H1 (cell line): ENCODE measurements at regions not wholly inside any gene's neighbourhood (a gene's known extent, or its start where the extent isn't known, plus 50 kb on each side); places are given as distances from the start of the nearest gene placed in this dataset.

Experiments
- CTCF ChIA-PET: fragments of 300-600 bp; sonication (Branson Sonifier 250); formaldehyde crosslinking; loops from one replicate; lab custom pipeline; 2021; ENCODE audit not compliant: partially characterized antibody; lab: Charles Lee
- POLR2A ChIA-PET: fragments of 300-600 bp; sonication (Branson Sonifier 250); formaldehyde crosslinking; loops from one replicate; lab custom pipeline; 2021; ENCODE audit warnings: inconsistent platforms; ENCODE audit not compliant: partially characterized antibody; lab: Charles Lee
- DNase-seq, 2 experiments: peaks; one replicate each; pipeline versions ENCODE4 v3.0.0 to v3.0.0-alpha.2; 2010 to 2022; ENCODE audit warnings: low spot score in 2 of 2, low read depth in 1 of 2, mixed read lengths in 1 of 2
- FAIRE-seq: peaks from 2 replicates; lab custom pipeline; 2011; peaks lifted over from hg19 to GRCh38; lab: Jason Lieb, UNC
- H2AFZ ChIP-seq: 2 replicates; pipeline ENCODE4 v1.8.1; 2012; ENCODE audit warnings: low read length, inconsistent platforms
- H2AK5ac ChIP-seq: 2 replicates; pipeline ENCODE4 v1.6.1; 2013; ENCODE audit warnings: low read depth, low read length
- H2BK120ac ChIP-seq: replicated peaks from 2 replicates; pipeline ENCODE3; 2013; ENCODE audit warnings: low read depth, low read length, inconsistent platforms
- H2BK12ac ChIP-seq: 2 replicates; pipeline ENCODE4 v1.6.1; 2013; ENCODE audit warnings: low read depth, low read length
- H2BK15ac ChIP-seq: 2 replicates; pipeline ENCODE4 v1.6.1; 2013; ENCODE audit warnings: low read length
- H2BK20ac ChIP-seq: 2 replicates; pipeline ENCODE4 v1.6.1; 2013; ENCODE audit warnings: low read length
- H2BK5ac ChIP-seq: 2 replicates; pipeline ENCODE4 v1.6.1; 2013; ENCODE audit warnings: low read depth, low read length
- H3K14ac ChIP-seq: 2 replicates; pipeline ENCODE4 v1.6.1; 2013; ENCODE audit warnings: inconsistent platforms; ENCODE audit not compliant: insufficient read length
- H3K18ac ChIP-seq: 2 replicates; pipeline ENCODE4 v1.6.1; 2013; ENCODE audit warnings: low read length; ENCODE audit errors: extremely low read depth
- H3K23ac ChIP-seq: 2 replicates; pipeline ENCODE4 v1.6.1; 2013; ENCODE audit warnings: inconsistent platforms; ENCODE audit not compliant: insufficient read length
- H3K23me2 ChIP-seq: 2 replicates; pipeline ENCODE4 v1.6.1; 2013; ENCODE audit warnings: low read depth, low read length
- H3K27ac ChIP-seq: 2 replicates; pipeline ENCODE4 v1.6.1; 2011; ENCODE audit warnings: low read depth, low read length, inconsistent platforms
- H3K27me3 ChIP-seq, 4 experiments: replicated peaks in 1 of 4; 1 replicate in 1 of 4; 2 replicates in 3 of 4; pipeline versions ENCODE4 v1.6.1 to v1.8.1; 2011 to 2013; ENCODE audit warnings: low read length in 3 of 4, mild to moderate bottlenecking in 3 of 4, inconsistent platforms in 2 of 4, mixed read lengths in 2 of 4, moderate library complexity in 1 of 4; ENCODE audit not compliant: control insufficient read depth in 3 of 4, insufficient read depth in 3 of 4; ENCODE audit errors: extremely low read depth in 1 of 4
- H3K36me3 ChIP-seq, 4 experiments: 2 replicates each; pipeline versions ENCODE4 v1.6.1 to v1.8.1; 2011 to 2013; ENCODE audit warnings: mild to moderate bottlenecking in 4 of 4, low read length in 3 of 4, moderate library complexity in 2 of 4, control low read depth in 1 of 4, inconsistent platforms in 1 of 4; ENCODE audit not compliant: insufficient read depth in 4 of 4, control insufficient read depth in 2 of 4
- H3K4ac ChIP-seq: replicated peaks from 2 replicates; pipeline ENCODE3; 2013; ENCODE audit warnings: low read length, low read depth, mixed read lengths, inconsistent platforms; ENCODE audit not compliant: insufficient read length
- H3K4me1 ChIP-seq, 4 experiments: replicated peaks in 1 of 4; 1 replicate in 1 of 4; 2 replicates in 3 of 4; pipeline versions ENCODE4 v1.6.1 to v1.8.1; 2011 to 2013; ENCODE audit warnings: low read length in 3 of 4, inconsistent platforms in 2 of 4, mixed read lengths in 1 of 4; ENCODE audit not compliant: insufficient read depth in 4 of 4, control insufficient read depth in 3 of 4
- H3K4me2 ChIP-seq, 2 experiments: 2 replicates each; pipeline versions ENCODE4 v1.6.1 to v1.8.1; 2011 to 2013; ENCODE audit warnings: low read depth in 2 of 2, low read length in 2 of 2, control low read depth in 1 of 2, inconsistent platforms in 1 of 2, mild to moderate bottlenecking in 1 of 2; ENCODE audit not compliant: insufficient read depth in 1 of 2
- H3K4me3 ChIP-seq, 4 experiments: fragments of 200-600, 300-600 bp in 1 of 4; sonication (generic), shearing (Covaris generic), sonication (Bioruptor Twin) in 1 of 4; 2 replicates each; pipeline versions ENCODE4 v1.5.1 to v1.8.1; 2011 to 2016; ENCODE audit warnings: low read length in 4 of 4, low read depth in 3 of 4, control low read depth in 2 of 4, inconsistent platforms in 2 of 4, mild to moderate bottlenecking in 2 of 4, mixed read lengths in 1 of 4, moderate library complexity in 1 of 4; ENCODE audit not compliant: insufficient read depth in 2 of 4; ENCODE audit errors: extremely low read depth in 1 of 4
- H3K56ac ChIP-seq: replicated peaks from 2 replicates; pipeline ENCODE3; 2013; ENCODE audit warnings: low read depth, mild to moderate bottlenecking, mixed read lengths, low read length, inconsistent platforms; ENCODE audit not compliant: insufficient read length
- H3K79me1 ChIP-seq: 2 replicates; pipeline ENCODE4 v1.6.1; 2013; ENCODE audit warnings: low read depth, low read length, control low read depth
- H3K79me2 ChIP-seq, 2 experiments: 2 replicates each; pipeline versions ENCODE4 v1.6.1 to v1.8.1; 2012 to 2013; ENCODE audit warnings: low read length in 2 of 2, mild to moderate bottlenecking in 2 of 2, inconsistent platforms in 1 of 2; ENCODE audit not compliant: insufficient read depth in 2 of 2, control insufficient read depth in 1 of 2
- H3K9ac ChIP-seq, 4 experiments: replicated peaks in 1 of 4; 1 replicate in 1 of 4; 2 replicates in 3 of 4; pipeline versions ENCODE4 v1.6.1 to v1.8.1; 2011 to 2013; ENCODE audit warnings: low read depth in 3 of 4, low read length in 3 of 4, control low read depth in 2 of 4, mild to moderate bottlenecking in 2 of 4, moderate library complexity in 2 of 4, inconsistent platforms in 1 of 4; ENCODE audit errors: extremely low read depth in 1 of 4
- H3K9me3 ChIP-seq, 2 experiments: 2 replicates each; pipeline versions ENCODE4 v1.6.1 to v1.8.1; 2012 to 2013; ENCODE audit warnings: mild to moderate bottlenecking in 2 of 2, moderate library complexity in 2 of 2, control low read depth in 1 of 2, inconsistent platforms in 1 of 2, low read depth in 1 of 2, low read length in 1 of 2, mixed read lengths in 1 of 2; ENCODE audit not compliant: insufficient read depth in 2 of 2
- H4K20me1 ChIP-seq, 2 experiments: replicated peaks in 1 of 2; 2 replicates each; pipeline versions ENCODE3 to v1.8.1; 2011 to 2013; ENCODE audit warnings: inconsistent platforms in 2 of 2, low read length in 2 of 2, mild to moderate bottlenecking in 1 of 2; ENCODE audit not compliant: insufficient read depth in 2 of 2, control insufficient read depth in 1 of 2
- H4K5ac ChIP-seq: 2 replicates; pipeline ENCODE4 v1.6.1; 2013; ENCODE audit warnings: low read length, low read depth, mixed read lengths, inconsistent platforms; ENCODE audit not compliant: insufficient read length
- H4K8ac ChIP-seq: 2 replicates; pipeline ENCODE4 v1.8.0; 2013; ENCODE audit warnings: mild to moderate bottlenecking, moderate library complexity, low read length, inconsistent platforms; ENCODE audit not compliant: insufficient read depth; ENCODE audit errors: extremely low read depth
- H4K91ac ChIP-seq: replicated peaks from 2 replicates; pipeline ENCODE3; 2013; ENCODE audit warnings: low read length, mixed read lengths, inconsistent platforms; ENCODE audit not compliant: insufficient read length
- CBX5 ChIP-seq: fragments of 300-800, 300-1000 bp; sonication (generic); IDR thresholded peaks from 2 replicates; pipeline ENCODE4 v1.7.1; 2016; ENCODE audit warnings: antibody characterized with exemption, low read length, low read depth
- KDM1A ChIP-seq: fragments of 200-600, 300-600 bp; sonication (generic); IDR thresholded peaks from 2 replicates; pipeline ENCODE4 v1.7.1; 2016; ENCODE audit warnings: mild to moderate bottlenecking, low read length, borderline replicate concordance
- NANOG ChIP-seq: IDR thresholded peaks from 2 replicates; pipeline ENCODE4 v1.6.1; 2011; ENCODE audit warnings: low read length, low read depth, mild to moderate bottlenecking, inconsistent platforms; ENCODE audit not compliant: insufficient read depth, poor library complexity, severe bottlenecking
- NRF1 ChIP-seq: IDR thresholded peaks from 2 replicates; pipeline ENCODE4 v1.6.1; 2011; ENCODE audit warnings: mild to moderate bottlenecking, low read depth, low read length, improper control_type of control experiment
- RFX5 ChIP-seq: IDR thresholded peaks from 2 replicates; pipeline ENCODE4 v1.6.1; 2011; ENCODE audit warnings: low read depth, low read length, improper control_type of control experiment, borderline replicate concordance
- SIN3A ChIP-seq, 2 experiments: IDR thresholded peaks in 1 of 2; conservative IDR thresholded peaks in 1 of 2; 2 replicates each; pipeline ENCODE4 v1.6.1; 2011 to 2012; ENCODE audit warnings: low read length in 2 of 2, improper control_type of control experiment in 1 of 2, low read depth in 1 of 2, mild to moderate bottlenecking in 1 of 2
- SP4 ChIP-seq: IDR thresholded peaks from 2 replicates; pipeline ENCODE4 v1.6.1; 2012; ENCODE audit warnings: low read length, inconsistent platforms
- SRF ChIP-seq: IDR thresholded peaks from 2 replicates; pipeline ENCODE4 v1.6.1; 2011; ENCODE audit warnings: mild to moderate bottlenecking, low read depth, low read length, moderate library complexity
- TBP ChIP-seq: IDR thresholded peaks from 2 replicates; pipeline ENCODE4 v1.6.1; 2011; ENCODE audit warnings: low read depth, low read length, improper control_type of control experiment
- TCF12 ChIP-seq: IDR thresholded peaks from 2 replicates; pipeline ENCODE4 v1.6.1; 2011; ENCODE audit warnings: low read depth, mild to moderate bottlenecking, low read length
- WGBS, 2 experiments: shearing (Covaris generic) in 1 of 2; methylation state at CpG; one replicate each; pipeline versions ENCODE4 v1.1.6 to v1.1.7; 2013 to 2015; ENCODE audit warnings: low lambda C conversion rate in 2 of 2, mixed read lengths in 2 of 2, inconsistent platforms in 1 of 2, low coverage in 1 of 2, missing lambda C conversion rate in 1 of 2; ENCODE audit not compliant: insufficient replicate concordance in 2 of 2, insufficient coverage in 1 of 2, insufficient read length in 1 of 2; ENCODE audit errors: extremely low coverage in 1 of 2, missing lambda C conversion rate in 1 of 2; 5-methylcytosine and 5-hydroxymethylcytosine counted together
- TF ChIP-seq, protein P1 (sequence below), 3 experiments: IDR thresholded peaks; 1 replicate in 2 of 3; 2 replicates in 1 of 3; pipeline versions ENCODE4 v1.5.1 to v1.6.1; 2011; ENCODE audit warnings: low read length in 3 of 3, mild to moderate bottlenecking in 3 of 3, inconsistent platforms in 2 of 3, low read depth in 1 of 3, moderate library complexity in 1 of 3; ENCODE audit not compliant: insufficient read depth in 1 of 3; ENCODE audit errors: control extremely low read depth in 1 of 3
- TF ChIP-seq, protein P2 (sequence below): IDR thresholded peaks from 2 replicates; pipeline ENCODE4 v1.6.1; 2011; ENCODE audit warnings: low read depth, mild to moderate bottlenecking, low read length; ENCODE audit not compliant: insufficient read depth

DNA sequence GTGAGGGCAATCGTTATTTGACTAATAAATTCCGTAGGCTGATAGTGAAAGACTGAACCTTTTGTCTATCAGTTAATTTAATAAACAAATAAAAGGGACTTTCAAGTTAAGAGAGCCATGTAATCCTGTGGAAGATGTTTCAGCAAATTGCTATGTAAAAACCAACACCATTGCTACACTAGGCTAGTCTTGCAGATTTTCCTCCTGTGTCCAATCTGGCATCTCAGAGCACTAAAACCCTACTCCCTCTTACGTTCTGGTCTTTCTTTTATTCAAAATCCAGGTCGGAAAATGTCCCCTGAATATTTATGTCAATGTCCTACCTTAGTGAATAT, 478.8 kb upstream of the TNC start:
- H2BK5ac ChIP-seq: no peak overlapping the region
- no peak overlapping the region for H2BK12ac ChIP-seq
- H3K27me3 ChIP-seq: no peaks in the 10 kb centered on the region
- no peak overlapping the region for H3K4me2 ChIP-seq
- no peak overlapping the region for H4K91ac ChIP-seq
- peaks cover 1% of the 10 kb centered on the region; the same call in 1 of the 2 replicates for H3K23me2 ChIP-seq
- H3K56ac ChIP-seq: no peak overlapping the region
- no peak overlapping the region for H3K4ac ChIP-seq
- no peaks in the 10 kb centered on the region for H3K79me2 ChIP-seq
- H3K4me3 ChIP-seq: no peak overlapping the region
- no peaks in the 10 kb centered on the region for H4K20me1 ChIP-seq
- H2BK20ac ChIP-seq: no peak overlapping the region
- peaks cover under 1 to 7% (median 4%) of the 10 kb centered on the region in 4 experiments; a peak in 3 of 7 replicates for H3K4me1 ChIP-seq
- H2BK120ac ChIP-seq: no peak overlapping the region
- ChIA-PET POLR2A (no interaction called here), CTCF (interaction anchor here (0.6 to 5.3 kb wide), 4 partner anchors 286 to 1068 kb away, joined by 3 to 33 read pairs (median 4); no protein-coding TSS in a partner anchor)
- no peak overlapping the region for H2BK15ac ChIP-seq
- no peaks in the 10 kb centered on the region for H3K79me1 ChIP-seq
- no peak overlapping the region for H3K9ac ChIP-seq
- DNase-seq: no peak
- no peak overlapping the region for H4K5ac ChIP-seq
- WGBS, 2 experiments: 82% methylated on average over 4 of the region's 4 CpGs; no CpG with 5 or more reads in 1 of the 2 experiments
- no peak for FAIRE-seq
- H2AK5ac ChIP-seq: no peak overlapping the region
- H3K18ac ChIP-seq: no peak overlapping the region
- H4K8ac ChIP-seq: no peak overlapping the region
- H3K9me3 ChIP-seq: no peaks in the 10 kb centered on the region
- H3K27ac ChIP-seq: no peak overlapping the region
- no peak overlapping the region for H3K14ac ChIP-seq
- no peaks in the 10 kb centered on the region for H3K36me3 ChIP-seq
- H2AFZ ChIP-seq: no peak overlapping the region
- no peak overlapping the region for H3K23ac ChIP-seq
- no peak for TF ChIP-seq NANOG
- TF ChIP-seq, protein P1, sequence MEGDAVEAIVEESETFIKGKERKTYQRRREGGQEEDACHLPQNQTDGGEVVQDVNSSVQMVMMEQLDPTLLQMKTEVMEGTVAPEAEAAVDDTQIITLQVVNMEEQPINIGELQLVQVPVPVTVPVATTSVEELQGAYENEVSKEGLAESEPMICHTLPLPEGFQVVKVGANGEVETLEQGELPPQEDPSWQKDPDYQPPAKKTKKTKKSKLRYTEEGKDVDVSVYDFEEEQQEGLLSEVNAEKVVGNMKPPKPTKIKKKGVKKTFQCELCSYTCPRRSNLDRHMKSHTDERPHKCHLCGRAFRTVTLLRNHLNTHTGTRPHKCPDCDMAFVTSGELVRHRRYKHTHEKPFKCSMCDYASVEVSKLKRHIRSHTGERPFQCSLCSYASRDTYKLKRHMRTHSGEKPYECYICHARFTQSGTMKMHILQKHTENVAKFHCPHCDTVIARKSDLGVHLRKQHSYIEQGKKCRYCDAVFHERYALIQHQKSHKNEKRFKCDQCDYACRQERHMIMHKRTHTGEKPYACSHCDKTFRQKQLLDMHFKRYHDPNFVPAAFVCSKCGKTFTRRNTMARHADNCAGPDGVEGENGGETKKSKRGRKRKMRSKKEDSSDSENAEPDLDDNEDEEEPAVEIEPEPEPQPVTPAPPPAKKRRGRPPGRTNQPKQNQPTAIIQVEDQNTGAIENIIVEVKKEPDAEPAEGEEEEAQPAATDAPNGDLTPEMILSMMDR (IDR thresholded peaks at IDR 0.05; ENCODE audit: control extremely low read depth in 1 of 3, insufficient read depth in 1 of 3, low read depth in 1 of 3, low read length in 3 of 3): no peak
- no peak for TF ChIP-seq TCF12
- TF ChIP-seq KDM1A: no peak
- TF ChIP-seq CBX5: no peak
- TF ChIP-seq NRF1: no peak
- no peak for TF ChIP-seq SP4
- TF ChIP-seq RFX5: no peak
- no peak for TF ChIP-seq SRF
- TF ChIP-seq SIN3A (conservative IDR thresholded peaks at IDR 0.05 in 1 of 2, IDR thresholded peaks at IDR 0.05 in 1 of 2; ENCODE audit: low read depth in 1 of 2, low read length in 2 of 2): no peak
- TF ChIP-seq TBP: no peak
- TF ChIP-seq, protein P2, sequence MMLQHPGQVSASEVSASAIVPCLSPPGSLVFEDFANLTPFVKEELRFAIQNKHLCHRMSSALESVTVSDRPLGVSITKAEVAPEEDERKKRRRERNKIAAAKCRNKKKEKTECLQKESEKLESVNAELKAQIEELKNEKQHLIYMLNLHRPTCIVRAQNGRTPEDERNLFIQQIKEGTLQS: no peak
